HL-60/S4 (cell line): ENCODE measurements at regions not wholly inside any gene's neighbourhood (a gene's known extent, or its start where the extent isn't known, plus 50 kb on each side); places are given as distances from the start of the nearest gene placed in this dataset.

Experiments used
- in situ Hi-C: fragments of 300-500 bp; cut with MboI; formaldehyde crosslinking; loops from 2 replicates; pipeline ENCODE4 v1.14.3; 2022; ENCODE audit warnings: low sequenced_read_pairs

- in situ Hi-C loops: no loop called here
These were observed 97.1 kb upstream of the ETV3 start for GRCh38 chr1:157235307-157235706.

- in situ Hi-C loops: no loop called here
These were observed 96.6 kb upstream of the ETV3 start for GRCh38 chr1:157234705-157235273.

GRCh38 chr1:157233131-157233530, 94.9 kb upstream of the ETV3 start:
- in situ Hi-C loops: no loop called here

DNA sequence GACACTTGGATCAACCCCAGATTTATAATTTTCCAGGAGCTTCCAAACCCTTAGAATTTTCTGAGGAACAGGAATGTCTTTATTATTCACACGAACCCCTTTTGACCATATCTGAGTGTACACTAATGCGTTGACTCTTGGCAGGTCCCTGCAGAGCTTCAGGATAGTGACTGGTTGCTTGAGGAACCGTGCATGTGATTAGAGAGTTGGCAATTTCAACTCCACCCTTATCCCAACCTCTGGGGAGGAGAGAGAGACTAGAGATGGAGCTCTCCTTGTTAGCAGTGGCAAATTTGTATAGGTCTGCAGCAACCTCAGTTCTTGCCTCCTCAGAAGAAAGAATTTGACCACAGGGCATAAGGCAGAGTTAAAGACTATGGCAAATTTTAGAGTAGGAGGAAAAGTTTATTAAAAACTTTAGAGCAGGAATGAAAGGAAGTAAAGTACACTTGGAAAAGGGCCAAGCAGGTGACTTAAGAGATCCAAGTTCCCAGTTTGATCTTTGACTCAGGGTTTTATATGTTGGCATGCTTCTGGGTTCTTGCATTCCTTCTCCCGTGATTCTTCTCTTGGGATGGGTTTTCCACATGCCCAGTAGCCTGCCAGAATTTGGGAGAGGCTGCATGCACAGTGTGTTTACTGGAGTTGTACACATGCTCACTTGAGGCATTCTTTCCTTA, 93.8 kb upstream of the ETV3 start:
- in situ Hi-C loops: no loop called here

- in situ Hi-C loops: no loop called here
These were observed 92.3 kb upstream of the ETV3 start for GRCh38 chr1:157230500-157230899.

- in situ Hi-C loops: no loop called here
These were observed 89.5 kb upstream of the ETV3 start for GRCh38 chr1:157227700-157228099.

GRCh38 chr1:157226739-157227138, 88.5 kb upstream of the ETV3 start:
- in situ Hi-C loops: no loop called here

GRCh38 chr1:157219600-157219999, 81.4 kb upstream of the ETV3 start:
- in situ Hi-C loops: no loop called here

DNA sequence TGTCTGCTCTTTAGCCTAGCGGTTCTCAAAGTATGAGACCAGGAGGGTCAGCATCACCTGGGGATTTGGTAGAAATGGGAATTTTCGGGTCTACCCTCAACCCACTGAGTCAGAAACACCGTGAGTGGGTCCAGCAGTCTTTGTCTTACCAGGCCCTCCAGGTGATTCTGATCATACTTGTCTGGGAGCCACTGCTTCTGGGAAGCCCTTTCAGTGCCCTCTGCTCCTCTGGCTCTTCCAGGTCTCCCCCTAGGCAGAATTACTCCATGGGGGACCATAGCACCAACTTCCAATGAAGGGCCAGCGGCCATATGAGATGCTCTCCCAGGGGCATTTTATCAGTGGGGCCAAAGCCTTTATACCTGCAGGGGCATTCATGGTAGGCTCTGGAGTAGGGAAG, 81.0 kb upstream of the ETV3 start:
- in situ Hi-C loops: no loop called here

DNA sequence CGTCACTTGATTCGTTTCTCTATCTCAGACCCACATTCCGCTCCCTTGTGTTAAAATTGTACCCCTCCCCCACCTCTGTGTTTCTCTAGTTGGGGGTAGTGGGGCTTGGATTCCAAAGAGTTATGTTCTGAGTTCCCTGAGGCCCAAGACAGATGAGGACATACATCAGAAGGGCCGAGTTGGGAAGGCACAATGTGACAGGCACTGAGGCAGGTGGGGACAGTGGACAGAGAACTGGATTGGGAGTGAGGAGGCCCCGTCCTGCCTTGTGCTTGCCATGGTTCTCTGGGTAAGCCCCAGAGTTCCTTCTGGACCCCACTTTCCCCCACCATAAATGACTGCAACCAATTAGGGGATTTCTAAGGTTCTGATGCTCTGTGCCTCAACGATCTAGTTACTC, 80.5 kb upstream of the ETV3 start:
- in situ Hi-C loops: no loop called here

DNA sequence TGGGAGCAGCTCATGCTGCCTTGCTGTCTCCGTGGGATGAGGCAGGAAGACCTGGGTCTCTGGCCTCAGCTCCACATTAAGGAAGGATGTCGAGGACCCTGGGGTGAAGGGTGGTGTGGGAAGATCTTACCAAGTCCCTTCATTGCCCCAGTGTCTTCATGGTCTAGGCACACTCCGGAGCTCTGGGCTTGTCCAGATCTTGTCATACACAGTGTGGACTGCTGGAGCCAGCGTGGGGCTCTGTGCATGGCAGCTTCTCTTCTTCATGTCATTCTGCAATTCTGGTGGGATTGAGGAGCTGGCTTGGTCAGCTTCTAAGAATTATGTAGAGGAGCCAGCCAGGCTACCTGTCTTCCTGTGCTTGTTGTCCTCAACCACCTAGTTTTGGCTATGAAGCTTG, 79.3 kb upstream of the ETV3 start:
- in situ Hi-C loops: no loop called here

- in situ Hi-C loops: no loop called here
These were observed 75.6 kb upstream of the ETV3 start for GRCh38 chr1:157213836-157214235.

DNA sequence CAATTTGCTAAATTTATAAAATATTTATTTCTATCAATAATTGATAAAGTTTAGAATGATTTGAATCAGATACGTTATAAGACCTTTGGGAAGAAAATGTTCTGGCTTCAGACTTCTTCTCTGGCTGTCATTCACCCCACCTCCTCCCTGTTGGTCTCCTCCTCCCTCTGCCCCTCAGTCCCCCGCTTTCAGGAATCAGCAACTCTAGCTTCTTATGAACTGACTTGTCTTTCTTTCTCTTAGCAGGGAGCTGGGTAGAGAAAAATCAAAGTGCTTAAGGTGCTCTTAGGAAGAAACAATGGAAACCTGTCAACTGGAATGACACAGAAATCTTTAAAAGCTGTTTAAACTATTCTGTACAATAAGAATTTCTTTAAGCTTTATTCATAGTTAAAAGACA, 71.3 kb upstream of the ETV3 start:
- in situ Hi-C loops: loop anchor here (10.0 kb wide), 1 partner anchor 145 kb away; no protein-coding TSS in a partner anchor

GRCh38 chr1:157205982-157206381, 67.8 kb upstream of the ETV3 start:
- in situ Hi-C loops: loop anchor here (10.0 kb wide), 1 partner anchor 149 kb away; no protein-coding TSS in a partner anchor

- in situ Hi-C loops: loop anchor here (10.0 kb wide), 1 partner anchor 152 kb away; no protein-coding TSS in a partner anchor
These were observed 65.0 kb upstream of the ETV3 start for GRCh38 chr1:157203166-157203565.

- in situ Hi-C loops: loop anchor here (10.0 kb wide), 1 partner anchor 152 kb away; no protein-coding TSS in a partner anchor
These were observed 64.1 kb upstream of the ETV3 start for GRCh38 chr1:157202331-157202730.

DNA sequence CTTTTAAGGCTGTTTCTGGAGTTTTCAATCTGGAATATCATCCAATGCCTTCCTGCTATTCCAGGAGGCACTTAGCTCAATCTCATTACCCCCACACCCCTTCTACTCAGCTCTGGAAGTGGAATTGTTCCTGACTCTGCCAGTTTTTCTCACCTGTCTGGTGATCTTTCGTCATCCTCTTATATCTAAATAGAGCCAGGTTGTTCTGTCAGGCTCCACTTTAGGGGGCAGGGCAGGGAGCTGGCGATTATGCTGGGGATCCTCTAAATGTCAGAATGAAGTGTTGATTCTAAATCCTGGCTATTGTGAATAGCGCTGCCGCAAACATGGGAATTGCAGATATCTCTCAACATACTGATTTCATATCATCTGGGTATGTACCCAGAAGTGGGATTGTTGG, 63.6 kb upstream of the ETV3 start:
- in situ Hi-C loops: loop anchor here (10.0 kb wide), 1 partner anchor 153 kb away; no protein-coding TSS in a partner anchor

DNA sequence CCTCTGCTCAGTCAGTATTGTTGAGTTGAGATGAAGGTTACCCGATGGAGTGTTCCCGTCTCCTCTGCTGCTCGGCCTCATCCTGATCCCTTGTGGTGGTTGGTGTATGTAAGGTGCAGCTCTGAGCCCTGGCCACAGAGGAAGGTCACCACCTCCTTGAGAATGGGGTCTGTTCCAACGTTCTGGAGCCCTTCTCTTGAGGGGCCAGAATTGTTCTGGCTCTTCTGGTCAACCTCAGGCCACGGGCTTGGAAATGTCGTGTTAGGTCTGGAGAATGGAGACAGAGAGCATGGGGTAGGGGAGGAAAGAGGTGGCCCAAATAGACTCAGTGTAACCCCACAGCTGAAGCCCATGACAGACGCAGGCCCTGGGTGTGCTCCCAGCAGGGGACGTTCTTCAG, 62.3 kb upstream of the ETV3 start:
- in situ Hi-C loops: loop anchor here (10.0 kb wide), 1 partner anchor 154 kb away; no protein-coding TSS in a partner anchor

- in situ Hi-C loops: loop anchor here (10.0 kb wide), 1 partner anchor 295 kb away; no protein-coding TSS in a partner anchor
These were observed 61.2 kb upstream of the ETV3 start for GRCh38 chr1:157199421-157199755.

GRCh38 chr1:157198619-157199420, 60.6 kb upstream of the ETV3 start:
- in situ Hi-C loops: loop anchor here (10.0 kb wide), 1 partner anchor 296 kb away; no protein-coding TSS in a partner anchor

GRCh38 chr1:157197906-157198435, 59.8 kb upstream of the ETV3 start:
- in situ Hi-C loops: loop anchor here (10.0 kb wide), 1 partner anchor 297 kb away; no protein-coding TSS in a partner anchor
